ENCODE measurements at regions not wholly inside any gene's neighbourhood (a gene's known extent, or its start where the extent isn't known, plus 50 kb on each side); places are given as distances from the start of the nearest gene placed in this dataset.

DNA sequence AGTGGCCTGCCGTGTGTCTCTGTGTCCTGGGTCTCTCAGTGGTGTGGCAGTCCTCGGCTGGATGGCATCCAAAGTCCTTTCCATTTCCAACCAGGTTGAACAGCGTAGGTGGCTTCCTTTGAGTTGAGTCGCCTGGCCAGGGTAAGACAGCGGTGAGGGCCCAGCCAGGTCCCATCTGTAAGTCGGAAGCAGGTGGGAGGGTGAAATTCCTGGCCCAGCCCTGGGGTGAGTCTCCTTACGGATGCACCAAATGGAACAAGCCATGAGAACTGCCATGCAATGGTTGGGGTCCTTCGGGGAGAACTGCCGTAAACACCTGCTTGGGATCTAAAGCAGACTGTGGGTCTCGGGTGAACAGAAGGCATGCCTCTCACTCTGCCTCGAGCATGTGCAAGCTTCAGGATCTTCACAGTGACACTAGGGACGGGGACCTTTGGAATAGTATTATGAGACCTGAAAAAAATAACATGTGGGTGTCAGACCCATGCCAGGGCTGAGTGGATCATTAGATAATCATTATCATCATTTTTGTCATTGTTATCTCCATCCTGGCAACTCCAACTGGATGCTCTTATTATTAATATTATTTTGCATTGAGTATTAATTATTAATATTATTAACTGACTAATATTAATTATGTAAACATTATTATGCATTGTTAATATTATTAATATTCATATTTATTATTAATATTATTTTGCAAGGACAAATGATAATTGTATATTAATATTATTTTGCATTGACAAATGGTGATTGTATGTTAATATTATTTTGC lies 57.7 kb upstream of the LINC01488 start:
- ATAC-seq = no peak
- DNase-seq = peak; percentile 9
- intact Hi-C loops (cut with micrococcal nuclease) = no loop called here

GRCh38 chr11:69424748-69425147 lies 56.7 kb upstream of the LINC01488 start:
- intact Hi-C loops (cut with micrococcal nuclease) = no loop called here
- ATAC-seq = no peak

DNA sequence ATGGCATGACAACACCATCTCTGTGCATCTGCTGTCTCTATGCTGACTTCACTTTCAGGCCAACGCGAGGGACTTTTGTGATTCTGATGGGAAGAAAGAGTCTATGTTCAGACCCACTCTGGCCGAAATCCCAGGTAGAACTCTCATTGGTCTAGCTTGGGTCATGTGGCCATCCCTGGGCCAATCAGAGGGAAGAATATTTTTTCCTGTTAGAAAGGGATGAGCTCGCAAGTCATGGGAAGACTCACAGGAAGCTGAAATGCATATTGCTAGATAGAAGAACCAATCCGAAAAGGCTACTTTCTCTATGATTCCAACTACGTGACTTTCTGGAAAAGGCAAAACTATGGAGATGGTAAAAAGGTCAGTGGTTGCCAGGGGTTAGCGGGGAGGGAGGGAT lies 56.0 kb upstream of the LINC01488 start:
- no peak for ATAC-seq

More at GRCh38 chr11:69424748-69425147, 56.7 kb upstream of the LINC01488 start:
- no peak for DNase-seq

GRCh38 chr11:69425895-69426544 lies 55.4 kb upstream of the LINC01488 start:
- peak; percentile 9 for DNase-seq
- intact Hi-C loops (cut with micrococcal nuclease) = no loop called here
- ATAC-seq = no peak

More for the DNA sequence above, 56.0 kb upstream of the LINC01488 start:
- DNase-seq = no peak
- intact Hi-C loops (cut with micrococcal nuclease) = no loop called here

GRCh38 chr11:69427337-69427736 lies 54.1 kb upstream of the LINC01488 start:
- intact Hi-C loops (cut with micrococcal nuclease) = no loop called here
- ATAC-seq = peak; percentile 43
- peak; percentile 39 for DNase-seq

GRCh38 chr11:69427906-69428880 lies 53.3 kb upstream of the LINC01488 start:
- ATAC-seq (no peak), DNase-seq (peak; percentile 16)
- intact Hi-C loops (cut with micrococcal nuclease) = no loop called here

DNA sequence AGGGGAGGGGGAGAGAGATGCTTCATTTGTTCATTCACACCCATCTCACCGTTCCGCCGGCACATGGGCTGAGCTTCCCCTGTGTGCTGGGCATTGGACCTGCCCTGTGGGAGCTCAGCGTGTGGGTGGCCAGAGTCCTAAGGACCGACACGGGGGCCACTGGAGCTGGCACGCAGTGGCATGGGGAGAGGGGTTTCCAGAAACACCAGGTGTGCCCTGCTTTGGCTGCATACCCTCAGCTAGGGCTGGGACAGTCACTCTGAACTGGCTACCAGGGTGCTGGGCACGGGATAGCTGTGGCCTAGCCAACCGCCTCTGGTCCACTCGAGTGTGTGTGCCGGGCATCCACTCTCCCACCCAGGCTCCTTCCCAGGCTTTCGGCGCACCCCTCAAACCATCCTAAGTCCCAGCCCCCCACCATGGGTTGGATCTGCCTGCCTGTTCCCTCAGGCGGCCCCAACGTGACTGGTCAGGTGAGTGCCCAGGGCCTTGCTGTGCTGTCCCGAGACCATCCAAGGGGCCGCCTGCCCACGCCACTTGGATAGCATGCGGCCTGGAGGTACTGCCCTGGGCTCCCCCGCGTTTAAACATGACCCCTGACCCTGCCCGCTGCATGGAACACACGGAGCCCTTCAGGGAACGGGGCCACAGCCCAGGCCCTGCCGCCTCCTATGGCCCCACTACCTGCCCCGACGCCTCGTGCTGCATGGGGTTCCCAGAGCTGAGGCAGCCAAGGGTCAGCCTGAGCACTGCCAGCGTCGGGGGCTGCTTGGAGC lies 51.6 kb upstream of the LINC01488 start:
- intact Hi-C loops (cut with micrococcal nuclease) = no loop called here
- DNase-seq = peak; percentile 13
- ATAC-seq = no peak

- intact Hi-C loops (cut with micrococcal nuclease) = no loop called here
- ATAC-seq (no peak), DNase-seq (no peak)
Observed at GRCh38 chr11:69430566-69430965, 50.9 kb upstream of the LINC01488 start.

DNA sequence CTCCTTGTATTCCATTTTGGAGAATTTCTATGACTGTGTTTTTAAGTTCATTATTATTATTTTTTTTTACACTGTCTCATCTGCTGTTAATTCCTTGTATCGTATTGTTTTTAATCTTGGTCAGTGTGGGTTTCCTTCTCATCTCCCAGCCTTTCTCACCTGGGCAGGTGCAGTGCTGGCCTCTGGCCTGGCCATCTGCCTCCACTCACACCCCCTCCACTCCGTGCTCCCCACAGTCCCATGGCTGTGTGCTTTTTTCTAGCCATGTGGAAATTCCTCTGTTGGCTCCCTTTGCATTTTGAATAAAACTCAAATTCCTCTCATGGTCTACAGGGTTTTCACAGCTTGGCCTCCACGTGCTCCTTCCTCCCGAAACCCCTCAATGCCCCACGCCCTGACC lies 50.3 kb upstream of the LINC01488 start:
- no peak for DNase-seq
- intact Hi-C loops (cut with micrococcal nuclease) = no loop called here
- ATAC-seq = no peak
